Activated T-cell treated with anti-CD3 and anti-CD28 coated beads for 48 hours (primary cell): ENCODE measurements at regions not wholly inside any gene's neighbourhood (a gene's known extent, or its start where the extent isn't known, plus 50 kb on each side); places are given as distances from the start of the nearest gene placed in this dataset.
"Not testable (repeated sequence)": the region's sequence is repeated elsewhere in the genome, so short reads cannot be mapped to it uniquely, and the experiment has no call there.

Source experiments
- DNase-seq: peaks from one replicate; pipeline ENCODE4 v3.0.0-alpha.2; 2020; ENCODE audit warnings: low read depth

GRCh38 chr21:25240974-25241373 is 366.3 kb downstream of the MRPL39 start:
- no peak for DNase-seq

GRCh38 chr21:25234857-25235801 is 372.2 kb downstream of the MRPL39 start:
- no peak for DNase-seq

DNA sequence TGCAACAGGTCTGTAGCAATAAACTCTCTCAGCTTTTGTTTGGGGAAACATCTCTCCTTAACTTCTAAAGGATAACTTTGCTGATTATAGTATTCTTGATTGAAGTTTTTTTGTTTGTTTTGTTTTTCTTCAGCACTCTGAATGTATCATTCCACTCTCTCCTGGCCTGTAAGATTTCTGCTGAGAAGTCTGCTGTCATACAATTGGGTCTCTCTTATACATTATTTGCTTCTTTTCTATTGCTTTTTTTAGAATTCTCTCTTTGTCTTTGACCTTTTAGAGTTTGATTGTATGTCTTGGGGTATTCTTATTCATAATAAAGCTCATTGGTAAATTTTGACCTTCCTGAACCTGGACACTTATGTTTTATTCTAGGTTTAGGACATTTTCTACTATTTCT is 386.3 kb downstream of the MRPL39 start:
- DNase-seq, result no peak

GRCh38 chr21:25220169-25220568 is 387.1 kb downstream of the MRPL39 start:
- DNase-seq, result no peak

- DNase-seq, result no peak
These were observed 391.4 kb downstream of the MRPL39 start for GRCh38 chr21:25215698-25216384.

- no peak for DNase-seq
These were observed 392.6 kb downstream of the MRPL39 start for GRCh38 chr21:25214676-25215075.

DNA sequence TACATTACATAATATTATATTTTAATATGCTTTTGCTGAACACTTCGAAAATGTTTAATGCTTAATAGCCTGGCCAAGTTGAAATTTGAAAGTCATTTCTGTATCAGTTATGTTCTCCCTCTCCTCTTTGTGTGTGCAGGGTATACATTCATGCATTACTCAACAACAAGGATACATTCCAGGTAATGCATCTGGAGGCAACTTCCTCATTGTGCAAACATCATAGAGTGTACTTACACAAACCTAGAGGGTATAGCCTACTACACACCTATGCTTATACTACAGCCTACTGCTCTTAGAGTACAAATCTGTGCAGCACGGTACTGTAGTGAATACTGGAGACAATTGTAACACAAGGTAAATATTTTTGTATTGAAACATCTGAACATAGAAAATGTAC is 407.3 kb downstream of the MRPL39 start:
- no peak for DNase-seq

- no peak for DNase-seq
These were observed 416.1 kb downstream of the MRPL39 start for GRCh38 chr21:25191141-25191540.

GRCh38 chr21:25189497-25189896 is 417.8 kb downstream of the MRPL39 start:
- DNase-seq, result no peak

GRCh38 chr21:25188677-25189079 is 418.6 kb downstream of the MRPL39 start:
- no peak for DNase-seq

DNA sequence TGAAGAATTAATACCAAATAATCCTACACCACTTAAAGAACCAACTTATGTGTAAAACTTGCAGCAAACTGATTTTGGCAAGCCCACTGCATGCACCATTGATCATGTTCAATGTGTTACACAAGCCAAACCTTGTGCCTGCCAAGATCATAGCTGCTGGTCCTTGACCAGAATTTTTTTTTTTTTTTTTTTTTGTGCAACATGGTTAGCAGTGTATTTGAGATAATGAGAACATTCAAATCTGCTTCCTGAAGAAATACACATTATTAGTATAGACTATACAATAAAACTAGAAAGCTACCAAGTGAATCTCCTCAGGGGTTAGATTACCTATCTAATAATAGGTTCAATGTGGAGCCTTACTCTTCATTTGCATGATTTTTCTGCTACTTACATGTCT is 421.0 kb downstream of the MRPL39 start:
- no peak for DNase-seq

DNA sequence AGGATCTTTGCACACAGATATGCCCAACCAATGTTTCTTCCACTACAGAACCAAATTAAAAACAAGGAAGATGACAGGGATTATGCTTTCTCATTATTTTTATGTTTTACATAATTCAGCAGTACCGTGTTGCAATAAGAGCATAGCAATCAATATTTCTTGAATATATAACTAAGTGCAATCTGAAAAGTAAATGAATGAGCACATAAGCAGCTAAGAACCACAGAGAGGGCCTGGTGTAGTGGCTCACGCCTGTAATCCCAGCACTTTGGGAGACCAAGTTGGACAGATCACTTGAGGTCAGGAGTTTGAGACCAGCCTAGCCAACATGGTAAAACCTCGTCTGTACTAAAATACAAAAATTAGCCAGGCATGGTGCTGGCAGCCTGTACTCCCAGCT is 423.7 kb downstream of the MRPL39 start:
- DNase-seq, result no peak

DNA sequence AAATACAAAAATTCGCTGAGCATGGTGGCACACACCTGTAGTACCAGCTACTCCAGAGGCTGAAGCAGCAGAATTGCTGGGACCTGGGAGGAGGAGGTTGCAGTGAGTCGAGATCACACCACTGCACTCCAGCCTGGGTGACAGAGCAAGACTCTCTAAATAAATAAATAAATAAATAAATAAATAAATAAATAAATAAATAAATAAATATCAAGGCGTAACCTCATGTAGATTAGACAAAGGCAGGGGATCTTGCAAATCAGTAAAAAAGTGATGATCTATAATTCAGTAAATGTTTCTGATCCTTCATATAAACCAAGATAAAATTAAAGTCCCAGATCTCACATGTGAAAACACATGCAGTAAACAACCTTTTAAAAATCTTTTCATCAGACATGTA is 425.6 kb downstream of the MRPL39 start:
- not testable (repeated sequence) for DNase-seq

DNA sequence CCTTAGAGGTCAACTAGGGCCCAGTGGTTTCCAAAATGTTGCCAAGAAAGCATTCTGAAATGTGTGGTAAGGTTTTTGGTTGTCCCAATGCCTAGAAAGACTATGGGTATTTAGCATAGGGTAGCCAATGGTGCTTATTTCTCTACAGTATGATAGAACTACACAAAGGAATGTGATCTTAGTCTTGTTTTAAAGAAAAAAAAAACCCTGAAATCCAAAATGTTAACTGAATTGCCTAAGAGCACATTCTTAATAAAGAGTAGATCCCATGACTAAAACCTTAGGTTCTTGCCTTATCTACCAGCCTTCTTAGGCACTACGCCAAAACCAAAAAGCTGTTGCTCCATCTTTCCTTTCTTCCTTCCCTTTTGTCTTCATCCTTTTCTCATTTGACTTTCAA is 428.2 kb downstream of the MRPL39 start:
- DNase-seq, result no peak

- no peak for DNase-seq
These were observed 430.5 kb downstream of the MRPL39 start for GRCh38 chr21:25176637-25177412.

GRCh38 chr21:25175938-25176337 is 431.3 kb downstream of the MRPL39 start:
- no peak for DNase-seq

DNA sequence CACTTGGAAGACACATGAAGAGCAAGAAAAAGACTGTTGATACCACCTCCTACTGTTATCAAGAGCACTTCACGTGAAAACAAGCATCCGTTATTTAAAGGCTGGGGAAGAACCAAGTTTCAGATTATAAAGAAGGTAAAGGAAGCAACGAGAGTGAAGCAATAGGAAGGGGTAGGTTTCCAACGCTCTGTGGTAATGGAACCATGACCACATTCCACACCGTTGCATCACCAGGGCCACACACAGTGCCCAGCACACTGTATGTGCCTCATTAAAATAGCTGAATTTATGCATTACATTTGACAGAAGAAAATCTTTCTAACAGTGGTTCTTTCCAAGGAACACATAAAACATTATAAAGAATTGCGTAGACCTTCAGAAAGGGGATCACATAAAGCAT is 435.8 kb downstream of the MRPL39 start:
- DNase-seq, result no peak

DNA sequence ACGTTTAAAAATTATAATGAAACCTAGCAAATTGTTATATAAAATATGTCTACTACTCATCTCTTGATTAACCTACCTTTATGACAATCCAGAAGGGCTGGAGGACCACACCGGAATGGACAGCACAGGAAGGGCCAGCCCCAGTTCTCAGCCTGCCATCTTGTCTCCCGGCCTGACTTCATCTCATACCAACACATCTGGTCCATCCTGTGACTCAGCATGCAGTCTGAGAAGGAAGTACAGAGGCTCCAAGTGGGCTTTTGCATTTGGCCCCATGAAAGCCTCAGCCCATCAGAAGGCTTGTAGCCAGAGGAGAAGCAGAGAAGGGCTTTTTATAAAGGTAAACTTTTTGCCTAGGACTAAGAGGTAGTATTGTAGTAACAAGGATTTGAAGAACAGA is 436.6 kb downstream of the MRPL39 start:
- no peak for DNase-seq

DNA sequence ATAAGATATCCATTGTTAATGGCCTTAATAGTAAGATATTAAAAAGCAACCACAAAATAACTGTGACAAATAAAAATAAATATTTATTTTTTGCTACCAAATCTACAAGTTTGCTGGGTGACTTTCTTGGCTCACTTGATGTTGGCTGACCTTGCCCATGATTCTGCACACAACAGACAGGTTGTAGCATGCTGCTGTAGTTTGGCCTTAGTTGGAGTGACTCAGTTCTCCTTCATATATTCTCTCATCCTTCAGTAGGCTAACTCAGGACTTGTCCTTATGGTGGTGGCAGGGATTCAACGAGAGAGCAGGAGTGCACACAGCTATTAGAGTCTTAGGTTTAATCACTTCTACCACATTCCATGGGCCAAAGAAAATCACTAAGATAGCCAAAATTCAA is 437.9 kb downstream of the MRPL39 start:
- no peak for DNase-seq

DNA sequence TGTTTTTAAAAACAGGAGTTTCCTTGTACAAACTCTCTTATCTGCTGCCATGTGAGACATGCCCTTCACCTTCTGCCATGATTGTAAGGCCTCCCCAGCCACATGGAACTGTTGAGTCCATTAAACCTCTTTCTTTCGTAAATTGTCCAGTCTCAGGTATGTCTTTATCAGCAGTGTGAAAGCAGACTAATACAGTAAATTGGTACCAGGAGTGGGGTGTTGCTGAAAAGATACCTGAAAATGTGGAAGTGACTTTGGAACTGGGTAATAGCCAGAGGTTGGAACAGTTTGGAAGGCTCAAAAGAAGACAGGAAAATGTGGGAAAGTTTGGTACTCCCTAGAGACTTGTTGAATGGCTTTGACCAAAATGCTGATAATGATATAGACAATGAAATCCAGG is 440.4 kb downstream of the MRPL39 start:
- not testable (repeated sequence) for DNase-seq

DNA sequence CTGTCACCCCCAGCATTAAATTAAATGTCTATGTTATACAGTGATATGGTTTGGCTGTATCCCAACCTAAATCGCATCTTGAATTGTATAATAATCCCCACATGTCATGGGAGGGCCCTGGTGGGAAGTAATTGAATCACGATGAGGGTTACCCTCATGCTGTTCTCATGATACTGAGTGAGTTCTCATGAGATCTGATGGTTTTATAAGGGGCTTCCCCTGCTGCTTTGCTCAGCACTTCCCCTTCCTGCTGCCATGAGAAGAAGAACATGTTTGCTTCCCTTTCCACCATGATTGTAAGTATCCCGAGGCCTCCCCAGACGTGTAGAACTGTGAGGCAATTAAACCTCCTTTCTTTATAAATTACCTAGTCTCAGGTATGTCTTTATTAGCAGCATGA is 445.7 kb downstream of the MRPL39 start:
- no peak for DNase-seq

- not testable (repeated sequence) for DNase-seq
These were observed 452.3 kb downstream of the MRPL39 start for GRCh38 chr21:25155020-25155419.

DNA sequence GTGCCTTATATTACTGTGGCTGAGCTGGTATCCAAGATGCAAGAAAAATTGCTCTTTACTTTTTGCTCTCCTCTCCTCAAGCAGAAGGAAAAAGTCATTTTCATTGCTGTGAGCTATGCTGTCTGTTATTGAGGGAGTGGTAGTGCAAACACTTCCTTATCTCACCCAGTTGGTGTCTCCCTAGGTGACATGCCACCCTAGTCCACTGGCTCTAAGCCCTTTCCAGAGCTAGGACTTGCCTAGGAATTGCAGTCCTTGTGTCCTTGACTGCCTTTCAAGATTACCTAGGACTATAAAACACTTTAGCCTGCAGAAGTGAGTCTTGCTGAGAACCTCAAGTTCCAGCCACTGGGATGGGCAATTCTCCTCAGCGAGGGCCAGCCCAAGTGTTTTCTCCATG is 458.3 kb downstream of the MRPL39 start:
- no peak for DNase-seq
